SU-DHL-6 (cell line): ENCODE measurements at regions not wholly inside any gene's neighbourhood (a gene's known extent, or its start where the extent isn't known, plus 50 kb on each side); places are given as distances from the start of the nearest gene placed in this dataset.

ENCODE experiments used
- EZH2phosphoT487 ChIP-seq: fragments of 200-600 bp; sonication (generic), shearing (Covaris generic); conservative IDR thresholded peaks from 2 replicates; pipeline ENCODE4 v1.6.1; 2018; ENCODE audit warnings: mild to moderate bottlenecking, antibody characterized with exemption, low read length, moderate library complexity, mixed read lengths
- TF ChIP-seq, protein P1 (sequence below): fragments of 200-600 bp; sonication (generic); IDR thresholded peaks from one replicate; pipeline ENCODE4 v1.5.1; 2017; ENCODE audit warnings: antibody characterized with exemption, mild to moderate bottlenecking, low read length, moderate library complexity; ENCODE audit not compliant: insufficient read depth, poor library complexity, severe bottlenecking

DNA sequence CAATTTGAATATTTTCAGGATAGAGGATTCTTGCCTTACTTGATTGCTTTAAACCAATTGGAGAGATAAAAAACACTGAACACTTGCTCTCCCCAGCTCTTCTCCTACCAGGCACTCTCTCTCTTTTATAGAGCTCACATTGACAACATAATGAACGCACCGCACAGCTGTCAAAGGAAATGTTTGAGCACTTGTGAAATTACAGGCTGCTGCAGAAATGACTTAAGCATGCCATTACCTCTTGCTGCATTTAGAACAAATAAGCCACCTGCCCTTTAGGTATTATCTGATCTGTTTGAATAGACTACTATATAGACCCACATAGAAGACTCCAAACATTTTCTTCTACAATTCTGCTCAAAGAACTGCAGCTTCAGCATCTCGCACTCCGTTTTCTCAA is 227.7 kb downstream of the C4orf33 start:
- TF ChIP-seq EZH2phosphoT487 = no peak
- TF ChIP-seq, protein P1, sequence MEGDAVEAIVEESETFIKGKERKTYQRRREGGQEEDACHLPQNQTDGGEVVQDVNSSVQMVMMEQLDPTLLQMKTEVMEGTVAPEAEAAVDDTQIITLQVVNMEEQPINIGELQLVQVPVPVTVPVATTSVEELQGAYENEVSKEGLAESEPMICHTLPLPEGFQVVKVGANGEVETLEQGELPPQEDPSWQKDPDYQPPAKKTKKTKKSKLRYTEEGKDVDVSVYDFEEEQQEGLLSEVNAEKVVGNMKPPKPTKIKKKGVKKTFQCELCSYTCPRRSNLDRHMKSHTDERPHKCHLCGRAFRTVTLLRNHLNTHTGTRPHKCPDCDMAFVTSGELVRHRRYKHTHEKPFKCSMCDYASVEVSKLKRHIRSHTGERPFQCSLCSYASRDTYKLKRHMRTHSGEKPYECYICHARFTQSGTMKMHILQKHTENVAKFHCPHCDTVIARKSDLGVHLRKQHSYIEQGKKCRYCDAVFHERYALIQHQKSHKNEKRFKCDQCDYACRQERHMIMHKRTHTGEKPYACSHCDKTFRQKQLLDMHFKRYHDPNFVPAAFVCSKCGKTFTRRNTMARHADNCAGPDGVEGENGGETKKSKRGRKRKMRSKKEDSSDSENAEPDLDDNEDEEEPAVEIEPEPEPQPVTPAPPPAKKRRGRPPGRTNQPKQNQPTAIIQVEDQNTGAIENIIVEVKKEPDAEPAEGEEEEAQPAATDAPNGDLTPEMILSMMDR = no peak
